ENCODE measurements at regions not wholly inside any gene's neighbourhood (a gene's known extent, or its start where the extent isn't known, plus 50 kb on each side); places are given as distances from the start of the nearest gene placed in this dataset.

- DNase-seq = no peak
Observed at GRCh38 chr6:169937389-169938261, 186.2 kb downstream of the ERMARD start.

- no peak for DNase-seq
Observed at GRCh38 chr6:169936355-169936975, 185.0 kb downstream of the ERMARD start.

- DNase-seq = no peak
Observed at GRCh38 chr6:169935861-169936260, 184.4 kb downstream of the ERMARD start.

GRCh38 chr6:169935348-169935718 lies 183.9 kb downstream of the ERMARD start:
- no peak for DNase-seq

- DNase-seq = no peak
Observed at GRCh38 chr6:169934699-169935347, 183.4 kb downstream of the ERMARD start.

GRCh38 chr6:169933839-169934698 lies 182.6 kb downstream of the ERMARD start:
- DNase-seq = no peak

GRCh38 chr6:169933251-169933821 lies 181.9 kb downstream of the ERMARD start:
- DNase-seq = no peak

GRCh38 chr6:169932491-169932890 lies 181.1 kb downstream of the ERMARD start:
- DNase-seq = no peak

- no peak for DNase-seq
Observed at GRCh38 chr6:169931261-169931660, 179.8 kb downstream of the ERMARD start.

- DNase-seq = no peak
Observed at GRCh38 chr6:169930799-169931198, 179.4 kb downstream of the ERMARD start.

- DNase-seq = no peak
Observed at GRCh38 chr6:169927711-169928110, 176.3 kb downstream of the ERMARD start.

- DNase-seq = no peak
Observed at GRCh38 chr6:169926617-169927417, 175.4 kb downstream of the ERMARD start.

- no peak for DNase-seq
Observed at GRCh38 chr6:169923468-169924464, 172.3 kb downstream of the ERMARD start.

GRCh38 chr6:169921853-169922824 lies 170.7 kb downstream of the ERMARD start:
- DNase-seq = no peak

- no peak for DNase-seq
Observed at GRCh38 chr6:169921217-169921616, 169.8 kb downstream of the ERMARD start.

GRCh38 chr6:169920359-169921020 lies 169.1 kb downstream of the ERMARD start:
- no peak for DNase-seq

- no peak for DNase-seq
Observed at GRCh38 chr6:169918954-169919549, 167.6 kb downstream of the ERMARD start.

Data from GDM1 (cell line).